GM18499 (cell line): ENCODE measurements at regions not wholly inside any gene's neighbourhood (a gene's known extent, or its start where the extent isn't known, plus 50 kb on each side); places are given as distances from the start of the nearest gene placed in this dataset.
"Not testable (repeated sequence)": the region's sequence is repeated elsewhere in the genome, so short reads cannot be mapped to it uniquely, and the experiment has no call there.

ENCODE experiments used
- ATAC-seq: cut with Tn5 transposase; IDR thresholded peaks from one replicate; pipeline ENCODE4 v1.9.1; 2021; ENCODE audit warnings: moderate number of reproducible peaks; ENCODE audit not compliant: insufficient read depth, unreplicated experiment

- no peak for ATAC-seq
Measured at GRCh38 chr5:116736671-116737070, 162.0 kb upstream of the SEMA6A start.

- ATAC-seq = no peak
Measured at GRCh38 chr5:116733991-116734975, 159.7 kb upstream of the SEMA6A start.

GRCh38 chr5:116732591-116732990 is 158.0 kb upstream of the SEMA6A start:
- no peak for ATAC-seq

- no peak for ATAC-seq
Measured at GRCh38 chr5:116731432-116731831, 156.8 kb upstream of the SEMA6A start.

GRCh38 chr5:116730706-116731105 is 156.1 kb upstream of the SEMA6A start:
- no peak for ATAC-seq

GRCh38 chr5:116730185-116730584 is 155.6 kb upstream of the SEMA6A start:
- ATAC-seq = no peak

- ATAC-seq = no peak
Measured at GRCh38 chr5:116727248-116727647, 152.6 kb upstream of the SEMA6A start.

GRCh38 chr5:116726180-116726579 is 151.6 kb upstream of the SEMA6A start:
- not testable (repeated sequence) for ATAC-seq

- ATAC-seq = no peak
Measured at GRCh38 chr5:116724971-116725370, 150.3 kb upstream of the SEMA6A start.

- no peak for ATAC-seq
Measured at GRCh38 chr5:116722651-116723050, 148.0 kb upstream of the SEMA6A start.

- no peak for ATAC-seq
Measured at GRCh38 chr5:116719106-116719505, 144.5 kb upstream of the SEMA6A start.

- ATAC-seq = no peak
Measured at GRCh38 chr5:116718317-116718716, 143.7 kb upstream of the SEMA6A start.

- ATAC-seq = no peak
Measured at GRCh38 chr5:116709082-116709481, 134.5 kb upstream of the SEMA6A start.

- ATAC-seq = not testable (repeated sequence)
Measured at GRCh38 chr5:116705121-116705519, 130.5 kb upstream of the SEMA6A start.

GRCh38 chr5:116703941-116704340 is 129.3 kb upstream of the SEMA6A start:
- no peak for ATAC-seq

GRCh38 chr5:116703328-116703727 is 128.7 kb upstream of the SEMA6A start:
- no peak for ATAC-seq

- ATAC-seq = no peak
Measured at GRCh38 chr5:116702776-116703175, 128.2 kb upstream of the SEMA6A start.

- no peak for ATAC-seq
Measured at GRCh38 chr5:116699332-116699731, 124.7 kb upstream of the SEMA6A start.

- peak; percentile 83 for ATAC-seq
Measured at GRCh38 chr5:116696366-116696765, 121.7 kb upstream of the SEMA6A start.

- no peak for ATAC-seq
Measured at GRCh38 chr5:116695681-116696080, 121.1 kb upstream of the SEMA6A start.

GRCh38 chr5:116686438-116686837 is 111.8 kb upstream of the SEMA6A start:
- ATAC-seq = no peak

GRCh38 chr5:116685931-116686330 is 111.3 kb upstream of the SEMA6A start:
- ATAC-seq = no peak
